Liver (tissue), 8 donors: ENCODE measurements at regions not wholly inside any gene's neighbourhood (a gene's known extent, or its start where the extent isn't known, plus 50 kb on each side); places are given as distances from the start of the nearest gene placed in this dataset.

Source experiments
- DNase-seq: peaks from one replicate; pipeline ENCODE4 v3.0.0-alpha.2; 2017; ENCODE audit warnings: low spot score
- H3K27ac ChIP-seq, 2 donors: one replicate each; pipeline ENCODE4 v1.7.0; 2013; ENCODE audit warnings: inconsistent platforms in 2 of 2, low read length in 2 of 2, control low read depth in 1 of 2, low read depth in 1 of 2, mild to moderate bottlenecking in 1 of 2
- H3K27me3 ChIP-seq, 4 donors: one replicate each; pipeline versions ENCODE4 v1.6.1 to v1.7.0; 2013; ENCODE audit warnings: low read length in 3 of 4, inconsistent platforms in 1 of 4, mild to moderate bottlenecking in 1 of 4, moderate library complexity in 1 of 4; ENCODE audit not compliant: control insufficient read depth in 4 of 4, insufficient read depth in 4 of 4
- H3K36me3 ChIP-seq, 4 donors: one replicate each; pipeline versions ENCODE4 v1.6.1 to v1.7.0; 2013; ENCODE audit warnings: low read length in 3 of 4, mild to moderate bottlenecking in 3 of 4, low read depth in 1 of 4, moderate library complexity in 1 of 4; ENCODE audit not compliant: control insufficient read depth in 4 of 4, insufficient read depth in 3 of 4
- H3K4me1 ChIP-seq, 4 donors: one replicate each; pipeline versions ENCODE4 v1.6.1 to v1.7.0; 2013; ENCODE audit warnings: low read length in 3 of 4, mild to moderate bottlenecking in 3 of 4, moderate library complexity in 1 of 4; ENCODE audit not compliant: control insufficient read depth in 4 of 4, insufficient read depth in 4 of 4
- H3K4me3 ChIP-seq, 3 donors: one replicate each; pipeline versions ENCODE4 v1.6.1 to v1.7.0; 2013; ENCODE audit warnings: low read length in 3 of 3, control low read depth in 1 of 3, low read depth in 1 of 3, mild to moderate bottlenecking in 1 of 3
- H3K9ac ChIP-seq, 2 donors: one replicate each; pipeline ENCODE4 v1.7.0; 2013; ENCODE audit warnings: low read length in 2 of 2, mild to moderate bottlenecking in 2 of 2, moderate library complexity in 2 of 2, control low read depth in 1 of 2, low read depth in 1 of 2
- H3K9me3 ChIP-seq, 4 donors: one replicate each; pipeline versions ENCODE4 v1.6.1 to v1.7.0; 2013; ENCODE audit warnings: low read length in 3 of 4; ENCODE audit not compliant: control insufficient read depth in 4 of 4
- EGR1 ChIP-seq, 2 donors: IDR thresholded peaks; 2 replicates each; pipeline ENCODE4 v1.6.1; 2016 to 2018; ENCODE audit warnings: antibody characterized with exemption in 2 of 2, low read depth in 2 of 2
- FOXA2 ChIP-seq: IDR thresholded peaks from 2 replicates; pipeline ENCODE4 v1.6.1; 2016; ENCODE audit warnings: antibody characterized with exemption
- GABPA ChIP-seq, 2 donors: IDR thresholded peaks in 1 of 2; conservative IDR thresholded peaks in 1 of 2; 2 replicates each; pipeline ENCODE4 v1.6.1; 2016; ENCODE audit warnings: antibody characterized with exemption in 2 of 2, mild to moderate bottlenecking in 1 of 2, moderate library complexity in 1 of 2
- HNF4A ChIP-seq, 2 donors: conservative IDR thresholded peaks; 2 replicates each; pipeline ENCODE4 v1.6.1; 2016; ENCODE audit warnings: antibody characterized with exemption in 2 of 2, mild to moderate bottlenecking in 2 of 2
- HNF4G ChIP-seq: IDR thresholded peaks from 2 replicates; pipeline ENCODE4 v1.6.1; 2016; ENCODE audit warnings: antibody characterized with exemption
- JUND ChIP-seq, 2 donors: IDR thresholded peaks; 2 replicates each; pipeline ENCODE4 v1.6.1; 2016; ENCODE audit warnings: antibody characterized with exemption in 2 of 2
- NR2F2 ChIP-seq: IDR thresholded peaks from 2 replicates; pipeline ENCODE4 v1.6.1; 2016; ENCODE audit warnings: antibody characterized with exemption
- RAD21 ChIP-seq, 2 donors: IDR thresholded peaks; 2 replicates each; pipeline ENCODE4 v1.6.1; 2016; ENCODE audit warnings: antibody characterized with exemption in 2 of 2, mild to moderate bottlenecking in 2 of 2
- RXRA ChIP-seq, 2 donors: IDR thresholded peaks; 2 replicates each; pipeline ENCODE4 v1.6.1; 2017 to 2018; ENCODE audit warnings: antibody characterized with exemption in 2 of 2, mild to moderate bottlenecking in 1 of 2
- SP1 ChIP-seq: IDR thresholded peaks from 2 replicates; pipeline ENCODE4 v1.6.1; 2018; ENCODE audit warnings: antibody characterized with exemption, mild to moderate bottlenecking
- TAF1 ChIP-seq: conservative IDR thresholded peaks from 2 replicates; pipeline ENCODE4 v1.6.1; 2016; ENCODE audit warnings: antibody characterized with exemption, mild to moderate bottlenecking
- YY1 ChIP-seq: IDR thresholded peaks from 2 replicates; pipeline ENCODE4 v1.6.1; 2016; ENCODE audit warnings: antibody characterized with exemption, mild to moderate bottlenecking
- WGBS: extraction: QIAGEN DNeasy Blood & Tissue Kit; methylation state at CpG from one replicate; pipeline ENCODE4 v1.1.7; 2013; 5-methylcytosine and 5-hydroxymethylcytosine counted together
- TF ChIP-seq, protein P1 (sequence below): IDR thresholded peaks from 2 replicates; pipeline ENCODE4 v1.6.1; 2016; ENCODE audit warnings: antibody characterized with exemption
- TF ChIP-seq, protein P2 (sequence below): IDR thresholded peaks from 2 replicates; pipeline ENCODE4 v1.6.1; 2016; ENCODE audit warnings: antibody characterized with exemption
- TF ChIP-seq, protein P3 (sequence below): IDR thresholded peaks from 2 replicates; pipeline ENCODE4 v1.6.1; 2016; ENCODE audit warnings: antibody characterized with exemption
- TF ChIP-seq, protein P4 (sequence below): fragments of 150-350 bp; IDR thresholded peaks from 2 replicates; pipeline ENCODE4 v1.5.1; 2017; ENCODE audit warnings: improper control_type of control experiment, low read depth, low read length; ENCODE audit not compliant: missing input control
- donor health status: healthy.
- donor health status: healthy.
- donor health status: healthy.
- donor health status: healthy.
- donor health status: healthy.

DNA sequence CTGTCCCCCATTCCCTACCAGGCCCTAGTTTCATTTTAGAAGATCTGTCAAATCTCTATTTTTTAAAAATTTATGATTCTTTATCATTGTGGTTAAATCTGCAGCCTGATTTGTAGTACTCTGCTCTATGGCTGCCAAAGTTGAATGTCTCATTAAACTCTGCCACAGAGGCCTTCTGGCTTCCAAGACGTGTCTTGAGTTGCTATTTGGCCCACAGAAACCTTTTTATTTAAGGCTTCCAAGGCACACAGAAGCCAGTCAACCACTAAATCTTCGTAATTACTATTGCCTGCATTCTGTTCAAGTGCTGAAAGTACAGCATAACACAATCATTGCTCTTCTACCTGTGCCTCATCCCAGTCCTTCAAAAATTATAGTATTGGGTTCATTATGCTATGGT, 971.0 kb downstream of the NCAM2 start:
- TF ChIP-seq EGR1 (IDR thresholded peaks at IDR 0.05; ENCODE audit: low read depth in 2 of 2): no peak
- no peak for TF ChIP-seq GABPA (IDR thresholded peaks at IDR 0.05 in 1 of 2, conservative IDR thresholded peaks at IDR 0.05 in 1 of 2)
- no peak for TF ChIP-seq JUND (IDR thresholded peaks at IDR 0.05)
- no peak for TF ChIP-seq FOXA2
- TF ChIP-seq RXRA (IDR thresholded peaks at IDR 0.05): no peak
- TF ChIP-seq SP1: no peak

DNA sequence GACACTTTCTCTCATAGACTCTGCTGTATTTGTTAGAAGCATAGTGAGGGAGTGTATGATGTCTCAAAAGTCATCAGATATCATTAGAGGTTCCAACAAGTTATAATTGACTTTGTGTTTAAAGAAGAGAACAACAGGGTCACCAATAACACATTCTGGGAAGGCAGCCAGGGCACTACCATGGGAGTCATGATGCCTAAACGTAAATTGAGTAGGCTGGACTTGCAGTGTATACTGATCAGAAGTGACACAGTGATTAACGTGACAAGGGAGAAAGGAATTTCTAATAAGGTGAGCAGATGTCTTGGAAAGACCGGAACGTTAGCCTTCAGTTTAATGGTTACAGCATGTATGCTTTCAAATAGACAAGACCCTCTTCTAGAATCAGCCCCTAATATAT, 973.2 kb downstream of the NCAM2 start:
- Histone ChIP-seq H3K4me3 (no peak overlapping the region), H3K36me3 (no peaks in the 10 kb centered on the region), H3K9ac (no peak overlapping the region), H3K9me3 (no peaks in the 10 kb centered on the region), H3K27me3 (peaks cover 0 to 4% (median 0%) of the 10 kb centered on the region in 4 donors), H3K27ac (no peak overlapping the region), H3K4me1 (no peaks in the 10 kb centered on the region)
- DNase-seq: no peak
- TF ChIP-seq HNF4G (no peak), FOXA2 (no peak), NR2F2 (no peak), TAF1 (no peak), RAD21 (IDR thresholded peaks at IDR 0.05) (no peak), HNF4A (conservative IDR thresholded peaks at IDR 0.05) (no peak), YY1 (no peak), JUND (IDR thresholded peaks at IDR 0.05) (no peak), SP1 (no peak)
- TF ChIP-seq, protein P1, sequence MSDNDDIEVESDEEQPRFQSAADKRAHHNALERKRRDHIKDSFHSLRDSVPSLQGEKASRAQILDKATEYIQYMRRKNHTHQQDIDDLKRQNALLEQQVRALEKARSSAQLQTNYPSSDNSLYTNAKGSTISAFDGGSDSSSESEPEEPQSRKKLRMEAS: no peak
- TF ChIP-seq, protein P2, sequence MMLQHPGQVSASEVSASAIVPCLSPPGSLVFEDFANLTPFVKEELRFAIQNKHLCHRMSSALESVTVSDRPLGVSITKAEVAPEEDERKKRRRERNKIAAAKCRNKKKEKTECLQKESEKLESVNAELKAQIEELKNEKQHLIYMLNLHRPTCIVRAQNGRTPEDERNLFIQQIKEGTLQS: no peak
- 73% methylated on average over 4 of the region's 4 CpGs for WGBS

More for the DNA sequence above, 971.0 kb downstream of the NCAM2 start:
- no peak for DNase-seq
- Histone ChIP-seq H3K27ac (no peak overlapping the region), H3K4me1 (no peaks in the 10 kb centered on the region), H3K9me3 (peaks cover 0 to 1% (median 0%) of the 10 kb centered on the region in 4 donors), H3K4me3 (no peak overlapping the region), H3K36me3 (no peaks in the 10 kb centered on the region), H3K9ac (no peak overlapping the region), H3K27me3 (peaks cover 0 to 4% (median 0%) of the 10 kb centered on the region in 4 donors)
- WGBS: 62% methylated on average over 2 of the region's 2 CpGs

DNA sequence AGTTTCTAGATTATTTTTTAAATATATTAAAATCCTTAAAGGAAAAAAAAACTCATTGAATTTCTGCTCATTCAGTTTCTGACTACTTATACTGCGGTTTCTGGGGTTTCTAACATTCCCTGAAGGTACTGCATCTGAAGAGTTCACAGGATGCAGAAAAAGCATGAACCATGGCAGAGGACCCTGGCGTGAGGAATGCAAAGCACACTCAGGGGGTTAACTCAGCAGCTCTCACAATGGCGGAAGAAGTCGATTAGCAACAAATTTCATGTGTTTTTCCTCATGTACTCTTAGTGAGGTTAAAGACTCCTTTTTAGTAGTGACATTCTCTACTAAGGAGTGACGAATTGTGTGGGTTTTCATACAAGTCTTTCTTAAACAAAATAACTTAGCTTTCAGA, 975.6 kb downstream of the NCAM2 start:
- Histone ChIP-seq H3K36me3 (no peaks in the 10 kb centered on the region), H3K9me3 (no peaks in the 10 kb centered on the region), H3K27ac (no peak overlapping the region), H3K9ac (no peak overlapping the region), H3K27me3 (no peaks in the 10 kb centered on the region), H3K4me1 (no peaks in the 10 kb centered on the region), H3K4me3 (no peak overlapping the region)
- WGBS: 75% methylated on average over 5 of the region's 5 CpGs
- no peak for TF ChIP-seq RAD21 (IDR thresholded peaks at IDR 0.05)
- no peak for TF ChIP-seq NR2F2
- TF ChIP-seq TAF1: no peak
- TF ChIP-seq YY1: no peak
- TF ChIP-seq, protein P3, sequence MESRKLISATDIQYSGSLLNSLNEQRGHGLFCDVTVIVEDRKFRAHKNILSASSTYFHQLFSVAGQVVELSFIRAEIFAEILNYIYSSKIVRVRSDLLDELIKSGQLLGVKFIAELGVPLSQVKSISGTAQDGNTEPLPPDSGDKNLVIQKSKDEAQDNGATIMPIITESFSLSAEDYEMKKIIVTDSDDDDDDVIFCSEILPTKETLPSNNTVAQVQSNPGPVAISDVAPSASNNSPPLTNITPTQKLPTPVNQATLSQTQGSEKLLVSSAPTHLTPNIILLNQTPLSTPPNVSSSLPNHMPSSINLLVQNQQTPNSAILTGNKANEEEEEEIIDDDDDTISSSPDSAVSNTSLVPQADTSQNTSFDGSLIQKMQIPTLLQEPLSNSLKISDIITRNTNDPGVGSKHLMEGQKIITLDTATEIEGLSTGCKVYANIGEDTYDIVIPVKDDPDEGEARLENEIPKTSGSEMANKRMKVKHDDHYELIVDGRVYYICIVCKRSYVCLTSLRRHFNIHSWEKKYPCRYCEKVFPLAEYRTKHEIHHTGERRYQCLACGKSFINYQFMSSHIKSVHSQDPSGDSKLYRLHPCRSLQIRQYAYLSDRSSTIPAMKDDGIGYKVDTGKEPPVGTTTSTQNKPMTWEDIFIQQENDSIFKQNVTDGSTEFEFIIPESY: no peak
- TF ChIP-seq SP1: no peak
- TF ChIP-seq HNF4A (conservative IDR thresholded peaks at IDR 0.05): no peak
- TF ChIP-seq, protein P1: no peak
- no peak for TF ChIP-seq HNF4G
- TF ChIP-seq, protein P4, sequence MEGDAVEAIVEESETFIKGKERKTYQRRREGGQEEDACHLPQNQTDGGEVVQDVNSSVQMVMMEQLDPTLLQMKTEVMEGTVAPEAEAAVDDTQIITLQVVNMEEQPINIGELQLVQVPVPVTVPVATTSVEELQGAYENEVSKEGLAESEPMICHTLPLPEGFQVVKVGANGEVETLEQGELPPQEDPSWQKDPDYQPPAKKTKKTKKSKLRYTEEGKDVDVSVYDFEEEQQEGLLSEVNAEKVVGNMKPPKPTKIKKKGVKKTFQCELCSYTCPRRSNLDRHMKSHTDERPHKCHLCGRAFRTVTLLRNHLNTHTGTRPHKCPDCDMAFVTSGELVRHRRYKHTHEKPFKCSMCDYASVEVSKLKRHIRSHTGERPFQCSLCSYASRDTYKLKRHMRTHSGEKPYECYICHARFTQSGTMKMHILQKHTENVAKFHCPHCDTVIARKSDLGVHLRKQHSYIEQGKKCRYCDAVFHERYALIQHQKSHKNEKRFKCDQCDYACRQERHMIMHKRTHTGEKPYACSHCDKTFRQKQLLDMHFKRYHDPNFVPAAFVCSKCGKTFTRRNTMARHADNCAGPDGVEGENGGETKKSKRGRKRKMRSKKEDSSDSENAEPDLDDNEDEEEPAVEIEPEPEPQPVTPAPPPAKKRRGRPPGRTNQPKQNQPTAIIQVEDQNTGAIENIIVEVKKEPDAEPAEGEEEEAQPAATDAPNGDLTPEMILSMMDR: no peak
- DNase-seq: no peak
